ES-I3 (cell line): ENCODE measurements at regions not wholly inside any gene's neighbourhood (a gene's known extent, or its start where the extent isn't known, plus 50 kb on each side); places are given as distances from the start of the nearest gene placed in this dataset.

Experiments used
- H3K36me3 ChIP-seq: 2 replicates; pipeline ENCODE4 v1.6.1; 2013; ENCODE audit warnings: mild to moderate bottlenecking, low read length, control low read depth, moderate library complexity; ENCODE audit not compliant: insufficient read depth
- H3K4me1 ChIP-seq: 2 replicates; pipeline ENCODE4 v1.6.1; 2013; ENCODE audit warnings: mild to moderate bottlenecking, control low read depth, low read length; ENCODE audit not compliant: insufficient read depth
- H3K9ac ChIP-seq: 2 replicates; pipeline ENCODE4 v1.6.1; 2013; ENCODE audit warnings: low read depth, mild to moderate bottlenecking, low read length, moderate library complexity
- H3K9me3 ChIP-seq: 2 replicates; pipeline ENCODE4 v1.6.1; 2013; ENCODE audit warnings: mild to moderate bottlenecking, low read length, moderate library complexity; ENCODE audit not compliant: control insufficient read depth, insufficient read depth

GRCh38 chr18:33900638-33901037 lies 322.6 kb downstream of the ASXL3 start:
- Histone ChIP-seq H3K4me1 (no peaks in the 10 kb centered on the region), H3K9ac (no peak overlapping the region), H3K9me3 (peaks cover 23% of the 10 kb centered on the region), H3K36me3 (no peaks in the 10 kb centered on the region)

- Histone ChIP-seq H3K9ac (no peak overlapping the region), H3K36me3 (no peaks in the 10 kb centered on the region), H3K9me3 (peaks cover 16% of the 10 kb centered on the region), H3K4me1 (no peaks in the 10 kb centered on the region)
Measured at GRCh38 chr18:33898427-33898826, 320.4 kb downstream of the ASXL3 start.

GRCh38 chr18:33878213-33878612 lies 300.2 kb downstream of the ASXL3 start:
- no peak overlapping the region for H3K9ac ChIP-seq
- H3K4me1 ChIP-seq: no peaks in the 10 kb centered on the region
- no peaks in the 10 kb centered on the region for H3K36me3 ChIP-seq
- H3K9me3 ChIP-seq: no peaks in the 10 kb centered on the region

DNA sequence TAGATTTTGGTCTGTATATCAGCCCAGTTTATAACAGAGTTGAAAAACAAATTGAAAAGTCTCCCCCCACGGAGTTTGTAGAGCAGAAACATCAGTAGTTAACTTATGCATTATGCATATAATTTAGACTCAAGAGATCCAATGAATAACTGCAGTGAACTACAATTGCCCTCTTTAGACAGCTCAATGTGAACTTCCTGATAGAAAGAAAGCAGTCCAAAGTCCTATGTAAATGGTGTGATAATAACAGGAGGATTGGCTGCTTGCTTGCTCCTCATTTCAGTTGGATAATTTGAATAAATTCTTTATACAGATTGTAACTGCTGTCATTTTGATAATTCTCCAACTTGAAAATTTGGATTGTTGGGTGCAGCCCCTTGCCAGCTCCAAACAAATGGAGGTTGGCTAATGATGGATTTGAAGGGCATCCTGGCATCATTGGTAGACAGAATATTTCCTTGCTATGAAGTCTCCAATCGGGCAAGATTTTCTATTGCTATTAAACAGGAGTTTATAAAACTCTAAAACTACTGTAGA lies 297.1 kb downstream of the ASXL3 start:
- H3K4me1 ChIP-seq: no peaks in the 10 kb centered on the region

DNA sequence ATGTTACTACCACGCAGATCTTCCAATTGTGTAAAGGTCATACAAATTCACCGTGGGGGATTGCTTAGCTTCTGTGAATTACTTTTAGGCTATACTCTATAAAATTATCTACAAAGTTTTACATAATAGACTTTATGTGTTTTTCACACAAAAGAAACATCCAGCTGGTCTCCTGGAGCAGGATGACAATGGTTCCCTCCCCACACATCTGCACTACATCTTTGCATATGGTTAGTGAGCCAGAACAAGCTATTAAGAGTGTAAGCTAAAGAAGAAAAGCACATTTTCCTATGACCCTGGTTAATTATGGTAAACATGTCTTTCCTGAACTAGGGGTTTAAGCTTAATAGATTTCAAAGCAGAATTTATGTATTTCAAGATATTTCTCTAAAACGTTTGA lies 295.1 kb downstream of the ASXL3 start:
- H3K9me3 ChIP-seq: no peaks in the 10 kb centered on the region
- H3K36me3 ChIP-seq: no peaks in the 10 kb centered on the region
- H3K4me1 ChIP-seq: no peaks in the 10 kb centered on the region
- no peak overlapping the region for H3K9ac ChIP-seq

More for the DNA sequence above, 297.1 kb downstream of the ASXL3 start:
- Histone ChIP-seq H3K36me3 (no peaks in the 10 kb centered on the region), H3K9ac (no peak overlapping the region), H3K9me3 (no peaks in the 10 kb centered on the region)

GRCh38 chr18:33871363-33872025 lies 293.5 kb downstream of the ASXL3 start:
- Histone ChIP-seq H3K4me1 (no peaks in the 10 kb centered on the region), H3K9ac (no peak overlapping the region), H3K9me3 (peaks cover under 1% of the 10 kb centered on the region; the same call in 1 of the 2 replicates), H3K36me3 (no peaks in the 10 kb centered on the region)

GRCh38 chr18:33870059-33870458 lies 292.0 kb downstream of the ASXL3 start:
- Histone ChIP-seq H3K4me1 (no peaks in the 10 kb centered on the region), H3K36me3 (no peaks in the 10 kb centered on the region), H3K9ac (no peak overlapping the region), H3K9me3 (peaks cover 7% of the 10 kb centered on the region; the same call in 1 of the 2 replicates)

DNA sequence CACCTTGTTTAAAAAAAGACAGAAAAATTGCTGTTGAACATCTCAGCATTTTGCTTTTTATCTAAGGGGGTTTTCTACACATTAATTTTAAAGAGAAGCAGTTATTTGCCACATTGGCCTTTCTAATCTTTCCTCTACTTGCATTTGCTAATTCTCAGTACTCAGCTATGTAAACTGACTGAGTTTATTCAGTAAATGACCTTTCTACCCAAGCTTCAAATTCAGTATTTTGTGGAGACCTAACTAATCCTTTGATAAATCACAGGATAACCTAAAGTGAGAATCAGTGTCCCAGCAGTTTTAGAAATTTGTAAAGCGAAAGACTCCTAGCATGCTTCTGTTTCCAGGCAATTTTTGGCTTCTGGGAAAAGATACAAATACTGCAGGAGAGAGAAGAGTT lies 288.4 kb downstream of the ASXL3 start:
- no peaks in the 10 kb centered on the region for H3K36me3 ChIP-seq

DNA sequence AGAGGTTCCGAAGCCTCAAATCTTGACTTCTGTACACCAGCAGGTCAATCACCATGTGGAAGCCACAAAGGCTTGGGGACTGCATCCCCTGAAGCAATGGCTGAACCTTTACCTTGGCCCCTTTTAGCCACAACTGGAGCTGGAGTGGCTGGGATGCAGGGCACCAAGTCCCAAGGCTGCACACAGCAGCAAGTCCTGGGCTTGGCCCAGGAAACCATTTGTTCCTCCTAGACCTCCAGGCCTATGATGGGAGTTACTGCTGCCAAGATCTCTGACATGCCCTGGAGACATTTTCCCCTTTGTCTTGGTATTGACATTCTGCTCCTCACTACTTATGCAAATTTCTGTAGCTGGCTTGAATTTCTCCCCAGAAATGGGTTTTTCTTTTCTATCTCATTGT lies 285.9 kb downstream of the ASXL3 start:
- Histone ChIP-seq H3K9ac (no peak overlapping the region), H3K36me3 (no peaks in the 10 kb centered on the region), H3K4me1 (no peaks in the 10 kb centered on the region), H3K9me3 (peaks cover 14% of the 10 kb centered on the region)

More for the DNA sequence above, 288.4 kb downstream of the ASXL3 start:
- no peak overlapping the region for H3K9ac ChIP-seq
- no peaks in the 10 kb centered on the region for H3K4me1 ChIP-seq
- H3K9me3 ChIP-seq: peaks cover 14% of the 10 kb centered on the region

DNA sequence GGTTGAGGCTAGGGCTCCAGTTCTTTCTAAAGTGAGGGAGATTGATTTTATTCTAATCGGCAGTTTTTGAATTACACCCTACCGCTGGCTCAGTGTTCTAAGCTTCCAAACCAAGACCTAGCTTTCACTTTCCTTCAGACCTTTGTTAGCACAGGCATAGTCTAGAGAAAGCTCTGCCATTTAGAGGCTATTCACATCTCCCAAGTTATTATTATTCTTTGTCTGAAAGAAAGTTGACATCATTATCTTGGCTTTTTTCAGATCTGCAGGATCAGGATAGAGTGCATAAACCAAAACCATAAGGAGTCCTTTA lies 276.8 kb downstream of the ASXL3 start:
- Histone ChIP-seq H3K9me3 (no peaks in the 10 kb centered on the region), H3K4me1 (peaks cover 1% of the 10 kb centered on the region; the same call in 1 of the 2 replicates), H3K36me3 (no peaks in the 10 kb centered on the region), H3K9ac (no peak overlapping the region)

GRCh38 chr18:33854086-33854826 lies 276.2 kb downstream of the ASXL3 start:
- H3K9me3 ChIP-seq: no peaks in the 10 kb centered on the region
- H3K36me3 ChIP-seq: no peaks in the 10 kb centered on the region
- H3K9ac ChIP-seq: no peak overlapping the region
- peaks cover 3% of the 10 kb centered on the region; the same call in 1 of the 2 replicates for H3K4me1 ChIP-seq

DNA sequence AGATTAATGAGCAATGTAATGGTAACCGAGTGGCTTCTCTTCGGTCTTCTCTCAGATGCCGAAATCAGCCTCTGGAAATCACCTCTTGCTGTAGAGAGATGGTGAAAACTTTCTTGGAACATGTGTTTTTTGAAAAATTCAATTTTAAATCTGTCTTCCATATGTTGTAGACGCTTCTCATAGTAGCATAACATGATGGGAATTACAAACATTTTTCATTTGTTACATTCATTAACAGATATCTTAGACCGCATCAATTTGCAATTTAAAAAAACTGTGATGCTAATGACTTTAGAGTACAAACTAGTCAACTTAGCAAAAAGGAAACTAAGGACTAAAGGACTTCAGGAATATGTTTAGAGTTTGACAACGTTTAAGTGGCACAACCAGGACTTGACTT lies 275.2 kb downstream of the ASXL3 start:
- Histone ChIP-seq H3K9ac (no peak overlapping the region), H3K36me3 (no peaks in the 10 kb centered on the region), H3K9me3 (no peaks in the 10 kb centered on the region), H3K4me1 (peaks cover 3% of the 10 kb centered on the region; the same call in 1 of the 2 replicates)

- Histone ChIP-seq H3K9ac (no peak overlapping the region), H3K9me3 (no peaks in the 10 kb centered on the region), H3K4me1 (peaks cover 3% of the 10 kb centered on the region; the same call in 1 of the 2 replicates), H3K36me3 (no peaks in the 10 kb centered on the region)
Measured at GRCh38 chr18:33851546-33852078, 273.6 kb downstream of the ASXL3 start.

DNA sequence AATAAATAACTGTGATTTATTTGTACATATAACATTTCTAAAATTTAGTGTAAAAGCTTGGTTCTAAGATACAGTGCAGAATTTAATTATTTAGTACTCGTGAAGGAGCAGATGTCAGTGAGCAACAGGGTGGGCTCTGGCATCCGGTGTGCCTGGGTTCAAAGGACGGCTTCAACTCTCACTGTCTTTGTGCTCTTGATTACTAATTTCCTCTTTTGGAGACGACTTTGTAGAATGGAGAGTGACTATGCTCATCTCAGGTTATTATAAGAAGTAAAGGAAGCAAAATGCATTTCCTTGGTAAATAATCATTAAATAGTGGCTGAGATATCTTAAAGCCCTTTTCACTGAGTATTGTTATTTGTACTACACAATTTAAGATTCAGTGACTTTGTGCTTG lies 271.7 kb downstream of the ASXL3 start:
- no peaks in the 10 kb centered on the region for H3K9me3 ChIP-seq
- no peaks in the 10 kb centered on the region for H3K36me3 ChIP-seq
- no peak overlapping the region for H3K9ac ChIP-seq
- H3K4me1 ChIP-seq: peaks cover 3% of the 10 kb centered on the region; the same call in 1 of the 2 replicates

DNA sequence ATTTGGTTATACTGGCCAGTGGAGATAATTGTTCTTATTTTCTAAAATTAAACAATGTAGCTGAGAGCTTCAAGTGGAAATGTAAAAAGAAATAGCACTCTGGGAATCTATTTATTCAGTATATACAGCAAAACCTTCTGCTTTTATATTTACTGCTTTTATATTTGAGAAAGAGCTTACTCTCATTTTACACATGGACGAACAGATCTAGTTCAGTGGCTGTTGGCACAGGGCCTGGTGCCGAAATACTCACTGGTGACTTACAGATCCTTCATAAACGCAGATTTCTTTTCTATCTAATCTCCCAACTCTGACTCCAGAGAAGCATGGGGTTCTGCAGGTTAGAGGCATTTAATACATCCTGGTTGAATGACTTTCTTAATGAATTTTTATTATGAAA lies 266.2 kb downstream of the ASXL3 start:
- H3K4me1 ChIP-seq: peaks cover 5% of the 10 kb centered on the region; the same call in 1 of the 2 replicates
- no peaks in the 10 kb centered on the region for H3K9me3 ChIP-seq
- no peak overlapping the region for H3K9ac ChIP-seq

More for the DNA sequence above, 266.2 kb downstream of the ASXL3 start:
- no peaks in the 10 kb centered on the region for H3K36me3 ChIP-seq
